Neural progenitor cell (in vitro differentiated cells): ENCODE measurements at regions not wholly inside any gene's neighbourhood (a gene's known extent, or its start where the extent isn't known, plus 50 kb on each side); places are given as distances from the start of the nearest gene placed in this dataset.

Experiments used
- DNase-seq: peaks from one replicate; pipeline ENCODE4 v3.0.0-alpha.2; 2016; ENCODE audit warnings: low spot score
- H2AFZ ChIP-seq: fragments of 200-600 bp; sonication (generic); replicated peaks from 2 replicates; pipeline ENCODE4 v1.6.1; 2016; ENCODE audit warnings: antibody characterized with exemption
- H3F3A ChIP-seq: fragments of 200-600 bp; sonication (generic); 2 replicates; pipeline ENCODE4 v1.6.1; 2016; ENCODE audit warnings: antibody characterized with exemption, low read depth
- H3K27ac ChIP-seq: fragments of 200-600 bp; sonication (generic); 2 replicates; pipeline ENCODE4 v1.5.1; 2016; ENCODE audit warnings: mild to moderate bottlenecking
- H3K27me3 ChIP-seq: fragments of 200-600 bp; sonication (generic); 2 replicates; pipeline ENCODE4 v1.6.1; 2016; ENCODE audit warnings: mild to moderate bottlenecking, moderate library complexity
- H3K36me3 ChIP-seq: fragments of 200-600 bp; sonication (generic); 2 replicates; pipeline ENCODE4 v1.5.1; 2016
- H3K4me1 ChIP-seq: fragments of 200-600 bp; sonication (generic); 2 replicates; pipeline ENCODE4 v1.6.1; 2016; ENCODE audit warnings: mixed run types
- H3K4me2 ChIP-seq: fragments of 200-600 bp; sonication (generic); 2 replicates; pipeline ENCODE4 v1.6.1; 2016
- H3K4me3 ChIP-seq: fragments of 200-600 bp; sonication (generic); 2 replicates; pipeline ENCODE4 v1.5.1; 2016
- H3K79me2 ChIP-seq: fragments of 200-600 bp; sonication (generic); 2 replicates; pipeline ENCODE4 v1.6.1; 2016; ENCODE audit warnings: low read depth
- H3K9ac ChIP-seq: fragments of 200-600 bp; sonication (generic); 2 replicates; pipeline ENCODE4 v1.6.1; 2016
- H3K9me3 ChIP-seq: fragments of 200-600 bp; sonication (generic); 2 replicates; pipeline ENCODE4 v1.5.1; 2016; ENCODE audit warnings: low read depth
- H4K20me1 ChIP-seq: fragments of 200-600 bp; sonication (generic); 2 replicates; pipeline ENCODE4 v1.6.1; 2016; ENCODE audit warnings: low read depth
- H3K27ac Mint-ChIP-seq: 3 replicates; pipeline ENCODE4 v1.8.0; 2021; ENCODE audit warnings: mixed read lengths
- H3K27me3 Mint-ChIP-seq: 2 replicates; pipeline ENCODE4 v1.8.0; 2022; ENCODE audit warnings: low read depth, mild to moderate bottlenecking, inconsistent platforms, moderate library complexity, mixed read lengths; ENCODE audit not compliant: insufficient read depth
- H3K36me3 Mint-ChIP-seq: 3 replicates; pipeline ENCODE4 v1.8.0; 2021; ENCODE audit warnings: mixed read lengths
- H3K4me1 Mint-ChIP-seq: 3 replicates; pipeline ENCODE4 v1.8.0; 2021; ENCODE audit warnings: mixed read lengths
- H3K4me3 Mint-ChIP-seq: 3 replicates; pipeline ENCODE4 v1.8.0; 2021; ENCODE audit warnings: mild to moderate bottlenecking, moderate library complexity, mixed read lengths
- H3K9me3 Mint-ChIP-seq: 3 replicates; pipeline ENCODE4 v1.8.0; 2020; ENCODE audit warnings: mixed read lengths
- EZH2 ChIP-seq: fragments of 200-600 bp; sonication (generic); IDR thresholded peaks from 2 replicates; pipeline ENCODE4 v1.6.1; 2017; ENCODE audit warnings: antibody characterized with exemption, mild to moderate bottlenecking, moderate library complexity
- EZH2phosphoT487 ChIP-seq: fragments of 200-600 bp; sonication (generic); IDR thresholded peaks from 2 replicates; pipeline ENCODE4 v1.6.1; 2017; ENCODE audit warnings: antibody characterized with exemption
- TF ChIP-seq, protein P1 (sequence below): fragments of 200-600 bp; sonication (generic); IDR thresholded peaks from 2 replicates; pipeline ENCODE4 v1.5.1; 2017; ENCODE audit warnings: antibody characterized with exemption, mild to moderate bottlenecking

DNA sequence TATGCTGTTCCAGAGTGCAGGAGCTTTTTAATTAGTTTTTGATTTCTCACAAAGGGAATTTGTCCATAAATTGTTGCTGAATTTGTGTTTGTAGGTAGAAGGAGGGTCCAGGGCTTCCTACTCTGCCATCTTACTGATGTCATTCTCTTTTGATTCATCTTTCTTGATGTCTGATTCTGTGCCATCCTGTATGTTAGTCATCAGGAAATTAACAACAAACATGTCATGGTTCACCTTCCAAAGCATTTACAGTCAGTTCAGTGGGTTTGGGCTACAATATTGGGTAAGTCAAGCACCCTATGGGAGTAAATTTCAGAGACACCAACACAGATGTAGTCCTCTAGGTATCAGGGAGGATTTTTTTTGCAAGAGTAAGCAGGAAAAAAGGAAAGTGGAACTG, 135.2 kb upstream of the SLC38A2 start:
- Histone ChIP-seq H3F3A (no peaks in the 10 kb centered on the region), H2AFZ (no peak overlapping the region), H3K36me3 (no peaks in the 10 kb centered on the region), H3K4me2 (no peak overlapping the region), H3K4me1 (no peaks in the 10 kb centered on the region), H3K27ac (no peak overlapping the region), H4K20me1 (no peaks in the 10 kb centered on the region), H3K4me3 (no peak overlapping the region), H3K79me2 (no peaks in the 10 kb centered on the region), H3K9ac (no peak overlapping the region), H3K27me3 (no peaks in the 10 kb centered on the region), H3K9me3 (no peaks in the 10 kb centered on the region)
- no peaks in the 10 kb centered on the region for H3K27me3 Mint-ChIP-seq
- no peak overlapping the region for H3K27ac Mint-ChIP-seq
- peaks cover 25% of the 10 kb centered on the region for H3K9me3 Mint-ChIP-seq
- H3K4me1 Mint-ChIP-seq: no peaks in the 10 kb centered on the region
- peaks cover 2% of the 10 kb centered on the region for H3K36me3 Mint-ChIP-seq
- TF ChIP-seq EZH2 (no peak), EZH2phosphoT487 (no peak)
- TF ChIP-seq, protein P1, sequence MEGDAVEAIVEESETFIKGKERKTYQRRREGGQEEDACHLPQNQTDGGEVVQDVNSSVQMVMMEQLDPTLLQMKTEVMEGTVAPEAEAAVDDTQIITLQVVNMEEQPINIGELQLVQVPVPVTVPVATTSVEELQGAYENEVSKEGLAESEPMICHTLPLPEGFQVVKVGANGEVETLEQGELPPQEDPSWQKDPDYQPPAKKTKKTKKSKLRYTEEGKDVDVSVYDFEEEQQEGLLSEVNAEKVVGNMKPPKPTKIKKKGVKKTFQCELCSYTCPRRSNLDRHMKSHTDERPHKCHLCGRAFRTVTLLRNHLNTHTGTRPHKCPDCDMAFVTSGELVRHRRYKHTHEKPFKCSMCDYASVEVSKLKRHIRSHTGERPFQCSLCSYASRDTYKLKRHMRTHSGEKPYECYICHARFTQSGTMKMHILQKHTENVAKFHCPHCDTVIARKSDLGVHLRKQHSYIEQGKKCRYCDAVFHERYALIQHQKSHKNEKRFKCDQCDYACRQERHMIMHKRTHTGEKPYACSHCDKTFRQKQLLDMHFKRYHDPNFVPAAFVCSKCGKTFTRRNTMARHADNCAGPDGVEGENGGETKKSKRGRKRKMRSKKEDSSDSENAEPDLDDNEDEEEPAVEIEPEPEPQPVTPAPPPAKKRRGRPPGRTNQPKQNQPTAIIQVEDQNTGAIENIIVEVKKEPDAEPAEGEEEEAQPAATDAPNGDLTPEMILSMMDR: no peak
- no peak for DNase-seq
- no peak overlapping the region for H3K4me3 Mint-ChIP-seq

DNA sequence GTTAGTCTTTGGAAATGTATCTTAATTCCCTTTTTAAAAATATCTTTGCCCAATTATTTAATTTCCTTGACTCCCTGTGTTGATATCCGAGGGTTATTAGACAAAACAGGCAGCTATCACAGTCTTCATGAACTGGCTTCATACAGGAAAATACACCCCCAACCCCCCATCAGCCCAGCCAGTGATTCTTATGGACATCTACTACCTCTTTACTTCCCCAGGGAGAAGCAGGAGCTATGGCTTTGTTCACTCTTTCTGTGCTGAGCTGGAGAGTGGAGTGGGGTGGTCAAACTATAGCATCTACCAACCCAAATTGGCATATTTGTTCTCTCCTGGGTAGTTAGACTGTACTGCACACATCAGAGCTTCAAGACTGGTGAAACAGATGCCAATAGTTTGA, 134.4 kb upstream of the SLC38A2 start:
- H4K20me1 ChIP-seq: no peaks in the 10 kb centered on the region
- H3K27ac ChIP-seq: no peak overlapping the region
- H2AFZ ChIP-seq: no peak overlapping the region
- H3K4me3 ChIP-seq: no peak overlapping the region
- no peaks in the 10 kb centered on the region for H3K27me3 Mint-ChIP-seq
- TF ChIP-seq EZH2phosphoT487 (no peak), EZH2 (no peak)
- TF ChIP-seq, protein P1: no peak
- no peak overlapping the region for H3K4me3 Mint-ChIP-seq
- H3K36me3 Mint-ChIP-seq: peaks cover 2% of the 10 kb centered on the region
- no peaks in the 10 kb centered on the region for H3K79me2 ChIP-seq
- H3F3A ChIP-seq: no peaks in the 10 kb centered on the region
- no peaks in the 10 kb centered on the region for H3K27me3 ChIP-seq
- H3K36me3 ChIP-seq: no peaks in the 10 kb centered on the region
- no peaks in the 10 kb centered on the region for H3K9me3 ChIP-seq
- DNase-seq: no peak
- H3K9me3 Mint-ChIP-seq: peaks cover 23% of the 10 kb centered on the region
- no peak overlapping the region for H3K4me2 ChIP-seq
- H3K27ac Mint-ChIP-seq: no peak overlapping the region
- H3K9ac ChIP-seq: no peak overlapping the region
- H3K4me1 ChIP-seq: no peaks in the 10 kb centered on the region
- H3K4me1 Mint-ChIP-seq: no peaks in the 10 kb centered on the region

DNA sequence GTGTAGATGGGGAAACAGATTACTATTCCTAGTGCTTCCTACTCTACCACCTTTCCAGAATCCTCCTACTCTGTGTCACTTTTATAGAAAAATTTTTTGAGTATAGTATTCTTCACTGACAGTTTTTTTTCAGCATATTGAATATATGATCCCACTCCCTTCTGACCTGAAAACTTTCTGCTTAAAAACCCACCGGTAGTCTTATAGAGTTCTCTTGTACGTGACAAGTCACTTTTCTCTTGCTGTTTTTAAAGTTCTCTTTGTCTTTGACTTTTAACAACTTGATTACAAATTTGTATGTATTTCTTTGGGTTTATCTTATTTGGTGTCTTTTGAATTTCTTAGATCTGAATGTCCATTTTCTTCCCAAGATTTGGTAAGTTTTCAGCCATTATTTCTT, 133.6 kb upstream of the SLC38A2 start:
- no peak for TF ChIP-seq EZH2
- TF ChIP-seq, protein P1: no peak
- TF ChIP-seq EZH2phosphoT487: no peak

DNA sequence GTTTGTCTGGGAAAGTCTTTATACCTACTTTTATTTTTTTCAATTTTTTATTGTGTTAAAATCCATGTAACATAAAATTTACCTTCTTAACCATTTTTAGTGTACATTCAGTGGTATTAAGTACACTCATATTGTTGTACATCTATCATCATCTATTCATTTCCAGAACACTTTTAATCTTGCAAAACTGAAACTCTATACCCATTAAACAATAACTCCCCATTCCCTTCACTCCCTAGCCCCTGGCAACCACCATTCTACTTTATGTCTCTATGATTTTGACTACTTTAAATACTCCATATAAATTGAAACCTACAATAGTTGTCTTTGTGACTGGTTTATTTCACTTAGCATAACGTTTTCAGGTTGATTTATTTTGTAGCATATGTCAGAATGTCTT, 131.9 kb upstream of the SLC38A2 start:
- Mint-ChIP-seq H3K9me3 (peaks cover 25% of the 10 kb centered on the region), H3K36me3 (peaks cover 2% of the 10 kb centered on the region), H3K27me3 (no peaks in the 10 kb centered on the region), H3K27ac (no peak overlapping the region), H3K4me1 (no peaks in the 10 kb centered on the region), H3K4me3 (no peak overlapping the region)
- H3K9ac ChIP-seq: no peak overlapping the region
- no peak overlapping the region for H3K27ac ChIP-seq
- H3K9me3 ChIP-seq: no peaks in the 10 kb centered on the region
- TF ChIP-seq EZH2phosphoT487 (no peak), EZH2 (no peak)
- TF ChIP-seq, protein P1: no peak
- no peaks in the 10 kb centered on the region for H3F3A ChIP-seq
- H2AFZ ChIP-seq: no peak overlapping the region
- H3K4me1 ChIP-seq: no peaks in the 10 kb centered on the region
- no peak overlapping the region for H3K4me3 ChIP-seq
- DNase-seq: no peak
- H3K79me2 ChIP-seq: no peaks in the 10 kb centered on the region
- H3K36me3 ChIP-seq: no peaks in the 10 kb centered on the region
- no peaks in the 10 kb centered on the region for H4K20me1 ChIP-seq
- H3K4me2 ChIP-seq: no peak overlapping the region
- no peaks in the 10 kb centered on the region for H3K27me3 ChIP-seq

More for the DNA sequence above, 133.6 kb upstream of the SLC38A2 start:
- no peak overlapping the region for H2AFZ ChIP-seq
- Mint-ChIP-seq H3K27ac (no peak overlapping the region), H3K27me3 (no peaks in the 10 kb centered on the region), H3K4me1 (no peaks in the 10 kb centered on the region), H3K4me3 (no peak overlapping the region), H3K9me3 (peaks cover 24% of the 10 kb centered on the region), H3K36me3 (peaks cover 2% of the 10 kb centered on the region)
- no peak overlapping the region for H3K9ac ChIP-seq
- no peak overlapping the region for H3K27ac ChIP-seq
- no peaks in the 10 kb centered on the region for H3K79me2 ChIP-seq
- H3K4me2 ChIP-seq: no peak overlapping the region
- H3F3A ChIP-seq: no peaks in the 10 kb centered on the region
- H3K36me3 ChIP-seq: no peaks in the 10 kb centered on the region
- no peaks in the 10 kb centered on the region for H3K4me1 ChIP-seq
- H3K9me3 ChIP-seq: no peaks in the 10 kb centered on the region
- no peak overlapping the region for H3K4me3 ChIP-seq
- no peaks in the 10 kb centered on the region for H4K20me1 ChIP-seq
- H3K27me3 ChIP-seq: no peaks in the 10 kb centered on the region
- DNase-seq: no peak
